Trophoblast cell (in vitro differentiated cells and primary cell): ENCODE measurements at regions not wholly inside any gene's neighbourhood (a gene's known extent, or its start where the extent isn't known, plus 50 kb on each side); places are given as distances from the start of the nearest gene placed in this dataset.

ENCODE experiments used
- DNase-seq, 2 donors: peaks; one replicate each; pipeline ENCODE4 v3.0.0-alpha.2; 2016
- H2AFZ ChIP-seq: 2 replicates; pipeline ENCODE4 v1.6.1; 2013; ENCODE audit warnings: low read length, moderate library complexity, mild to moderate bottlenecking; ENCODE audit not compliant: insufficient read depth, poor library complexity
- H2AK5ac ChIP-seq: 2 replicates; pipeline ENCODE4 v1.6.1; 2013; ENCODE audit warnings: mild to moderate bottlenecking, low read length
- H2BK120ac ChIP-seq: 2 replicates; pipeline ENCODE4 v1.6.1; 2013; ENCODE audit warnings: low read length, mild to moderate bottlenecking, moderate library complexity; ENCODE audit not compliant: insufficient read depth, poor library complexity
- H2BK12ac ChIP-seq: 2 replicates; pipeline ENCODE4 v1.6.1; 2013; ENCODE audit warnings: mild to moderate bottlenecking, low read length, moderate library complexity
- H2BK5ac ChIP-seq: 2 replicates; pipeline ENCODE4 v1.6.1; 2013; ENCODE audit warnings: low read length, low read depth, moderate library complexity, mild to moderate bottlenecking; ENCODE audit not compliant: poor library complexity
- H3K14ac ChIP-seq: 2 replicates; pipeline ENCODE4 v1.6.1; 2013; ENCODE audit warnings: mild to moderate bottlenecking, low read length
- H3K18ac ChIP-seq: 2 replicates; pipeline ENCODE4 v1.6.1; 2013; ENCODE audit warnings: mild to moderate bottlenecking, low read length
- H3K23ac ChIP-seq: 2 replicates; pipeline ENCODE4 v1.6.1; 2013; ENCODE audit warnings: low read length
- H3K27ac ChIP-seq: 2 replicates; pipeline ENCODE4 v1.5.1; 2013; ENCODE audit warnings: low read depth, mild to moderate bottlenecking, inconsistent platforms, low read length, moderate library complexity
- H3K27me3 ChIP-seq: 2 replicates; pipeline ENCODE4 v1.6.1; 2013; ENCODE audit warnings: inconsistent platforms, mild to moderate bottlenecking, low read length, moderate library complexity; ENCODE audit not compliant: insufficient read depth
- H3K36me3 ChIP-seq, 2 experiments: 1 replicate in 1 of 2; 2 replicates in 1 of 2; pipeline ENCODE4 v1.6.1; 2013; ENCODE audit warnings: low read length in 2 of 2, mild to moderate bottlenecking in 2 of 2, moderate library complexity in 1 of 2; ENCODE audit not compliant: insufficient read depth in 2 of 2, control insufficient read depth in 1 of 2
- H3K4ac ChIP-seq: 2 replicates; pipeline ENCODE4 v1.6.1; 2013; ENCODE audit warnings: low read depth, mild to moderate bottlenecking, low read length, moderate library complexity
- H3K4me1 ChIP-seq, 2 experiments: 1 replicate in 1 of 2; 2 replicates in 1 of 2; pipeline ENCODE4 v1.6.1; 2013; ENCODE audit warnings: low read length in 2 of 2, mild to moderate bottlenecking in 2 of 2, moderate library complexity in 1 of 2; ENCODE audit not compliant: insufficient read depth in 2 of 2, control insufficient read depth in 1 of 2
- H3K4me2 ChIP-seq: 2 replicates; pipeline ENCODE4 v1.6.1; 2013; ENCODE audit warnings: inconsistent platforms, mild to moderate bottlenecking, low read length, moderate library complexity
- H3K4me3 ChIP-seq: 2 replicates; pipeline ENCODE4 v1.5.1; 2013; ENCODE audit warnings: mild to moderate bottlenecking, low read depth, low read length, inconsistent platforms
- H3K79me1 ChIP-seq: one replicate; pipeline ENCODE4 v1.6.1; 2013; ENCODE audit warnings: low read length
- H3K79me2 ChIP-seq: 2 replicates; pipeline ENCODE4 v1.6.1; 2013; ENCODE audit warnings: low read length, mild to moderate bottlenecking; ENCODE audit not compliant: control insufficient read depth, insufficient read depth, poor library complexity
- H3K9ac ChIP-seq: 2 replicates; pipeline ENCODE4 v1.6.1; 2013; ENCODE audit warnings: mild to moderate bottlenecking, low read length
- H3K9me3 ChIP-seq: 2 replicates; pipeline ENCODE4 v1.6.1; 2013; ENCODE audit warnings: low read depth, mild to moderate bottlenecking, control low read depth, inconsistent platforms, low read length; ENCODE audit not compliant: insufficient read depth
- H4K12ac ChIP-seq: 2 replicates; pipeline ENCODE4 v1.6.1; 2013; ENCODE audit warnings: low read depth, mild to moderate bottlenecking, low read length, moderate library complexity
- H4K8ac ChIP-seq: 2 replicates; pipeline ENCODE4 v1.6.1; 2013; ENCODE audit warnings: low read depth, mild to moderate bottlenecking, low read length, moderate library complexity
- H4K91ac ChIP-seq: one replicate; pipeline ENCODE4 v1.6.1; 2013; ENCODE audit warnings: low read depth, mild to moderate bottlenecking, low read length, moderate library complexity
- WGBS: extraction: QIAGEN DNeasy Blood & Tissue Kit; methylation state at CpG from one replicate; pipeline ENCODE4 v1.1.7; 2013; ENCODE audit warnings: missing lambda C conversion rate; ENCODE audit not compliant: insufficient read length, insufficient coverage; ENCODE audit errors: extremely low coverage; 5-methylcytosine and 5-hydroxymethylcytosine counted together

DNA sequence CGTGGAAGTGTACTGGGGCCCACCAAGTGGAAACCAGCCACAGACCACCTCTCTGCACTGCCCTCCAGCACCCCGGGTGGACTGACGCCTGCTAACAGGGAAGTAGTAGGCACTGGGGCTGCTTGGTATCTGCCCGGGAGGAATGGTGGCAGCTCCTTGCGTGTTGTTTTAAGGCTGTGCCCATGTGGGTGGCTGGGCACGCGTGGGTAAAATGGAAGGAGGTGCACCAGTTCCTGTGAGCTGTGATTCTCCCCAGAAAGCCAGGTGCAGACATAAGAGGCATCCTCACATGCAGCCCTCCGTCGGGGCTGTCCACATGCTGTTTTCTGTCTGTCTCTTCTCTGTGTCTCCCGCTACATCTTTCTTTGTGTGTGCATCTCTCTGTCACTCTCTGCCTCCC lies 122.3 kb downstream of the ENGASE start:
- Histone ChIP-seq H4K8ac (no peak overlapping the region), H2AFZ (no peak overlapping the region), H4K12ac (no peak overlapping the region), H3K36me3 (no peaks in the 10 kb centered on the region), H3K9me3 (no peaks in the 10 kb centered on the region), H3K79me1 (no peaks in the 10 kb centered on the region), H4K91ac (no peak overlapping the region), H2BK120ac (no peak overlapping the region), H3K4me1 (no peaks in the 10 kb centered on the region), H3K4me2 (no peak overlapping the region), H3K27me3 (no peaks in the 10 kb centered on the region), H3K27ac (no peak overlapping the region), H2BK5ac (no peak overlapping the region), H3K18ac (no peak overlapping the region), H3K4me3 (peak overlapping the region; percentile 44), H3K14ac (no peak overlapping the region), H3K4ac (no peak overlapping the region), H2BK12ac (no peak overlapping the region), H3K9ac (no peak overlapping the region), H3K23ac (no peak overlapping the region), H2AK5ac (no peak overlapping the region), H3K79me2 (no peaks in the 10 kb centered on the region)
- no peak for DNase-seq
- WGBS = no CpG with 5 or more reads among the region's 10 CpGs

DNA sequence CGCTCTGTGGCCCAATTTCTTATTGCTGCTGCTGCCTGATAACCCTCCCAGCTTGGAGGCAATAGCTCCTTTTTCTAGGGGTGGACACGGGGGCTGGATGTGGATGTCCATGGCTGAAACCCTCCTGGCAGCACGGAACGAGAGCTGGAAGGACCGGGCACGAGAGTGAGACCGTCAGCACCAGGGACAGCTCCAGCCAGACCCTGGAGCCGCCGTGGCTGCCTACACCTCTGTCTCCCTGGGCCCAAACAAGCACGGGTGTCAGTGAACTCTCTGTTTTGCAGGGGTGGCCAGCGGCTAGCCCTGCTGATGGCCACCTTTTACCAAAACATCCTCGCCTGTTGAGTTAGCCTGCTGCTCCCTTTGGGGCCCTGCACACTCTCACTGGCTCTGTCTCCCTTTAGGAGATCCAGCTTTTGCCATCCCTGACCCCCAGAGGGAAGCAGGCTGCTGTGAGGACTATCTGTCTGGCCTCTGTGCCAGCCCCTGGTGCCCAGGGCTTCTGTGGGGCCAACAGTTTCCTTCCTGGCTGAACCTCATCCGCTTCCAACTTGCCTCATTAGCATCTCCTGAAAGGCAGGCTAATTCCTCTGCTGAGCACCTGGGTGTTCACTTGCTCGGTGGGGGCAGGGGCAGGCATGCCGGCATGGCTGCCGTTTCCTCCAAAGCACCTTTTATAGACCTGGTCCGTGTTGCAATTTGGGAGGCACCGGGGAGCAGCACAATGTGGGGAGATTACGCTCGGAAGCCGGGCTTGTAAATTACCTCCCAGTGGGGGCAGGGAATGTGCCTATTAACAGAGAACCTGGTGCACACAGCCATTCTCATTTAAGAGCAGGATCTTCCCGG lies 118.1 kb downstream of the ENGASE start:
- H3K27ac ChIP-seq = no peak overlapping the region
- H3K27me3 ChIP-seq = no peaks in the 10 kb centered on the region
- no CpG with 5 or more reads among the region's 22 CpGs for WGBS

DNA sequence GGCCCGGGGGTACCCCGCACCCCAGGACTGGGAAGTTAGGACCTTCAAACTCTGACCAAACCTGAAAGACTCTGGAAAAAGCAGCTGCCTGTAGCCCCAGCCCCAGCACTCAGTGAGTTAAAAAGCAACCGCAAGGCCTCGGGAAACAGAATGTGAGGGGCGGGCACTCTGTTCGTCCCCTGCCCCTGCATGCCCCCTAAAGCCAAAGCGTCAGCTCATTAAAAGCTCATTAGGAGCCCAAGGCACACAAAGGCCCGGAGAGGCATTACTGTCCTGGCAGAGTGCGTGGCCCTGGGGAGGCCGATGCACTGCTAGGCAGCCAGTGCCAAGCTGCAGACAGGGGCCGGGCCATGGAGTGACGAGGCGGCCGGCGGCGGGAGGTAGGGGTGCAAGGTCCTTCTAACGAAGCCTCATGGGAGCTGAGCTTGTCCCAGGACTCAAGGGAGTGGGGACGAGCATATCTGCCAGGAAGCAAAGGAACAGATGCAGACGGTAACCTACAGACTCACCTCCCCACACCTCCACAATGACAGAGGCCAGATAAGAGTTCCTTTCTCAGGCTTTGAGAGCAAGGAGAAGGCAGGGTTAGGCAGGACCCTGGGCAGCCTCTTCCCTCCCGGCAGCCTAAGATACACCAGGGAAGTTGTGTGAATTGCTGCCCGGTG lies 116.8 kb downstream of the ENGASE start:
- no peak overlapping the region for H3K4ac ChIP-seq
- H2BK12ac ChIP-seq = no peak overlapping the region
- no peak overlapping the region for H2AK5ac ChIP-seq
- H2BK120ac ChIP-seq = no peak overlapping the region
- no peaks in the 10 kb centered on the region for H3K36me3 ChIP-seq
- H3K9me3 ChIP-seq = no peaks in the 10 kb centered on the region
- H2AFZ ChIP-seq = no peak overlapping the region
- no CpG with 5 or more reads among the region's 21 CpGs for WGBS
- H3K27me3 ChIP-seq = no peaks in the 10 kb centered on the region
- H3K79me2 ChIP-seq = no peaks in the 10 kb centered on the region
- no peaks in the 10 kb centered on the region for H3K79me1 ChIP-seq
- H4K8ac ChIP-seq = no peak overlapping the region
- H3K14ac ChIP-seq = no peak overlapping the region
- H2BK5ac ChIP-seq = no peak overlapping the region
- no peak overlapping the region for H3K23ac ChIP-seq
- no peak overlapping the region for H3K4me3 ChIP-seq
- no peak overlapping the region for H3K27ac ChIP-seq
- no peaks in the 10 kb centered on the region for H3K4me1 ChIP-seq
- H3K9ac ChIP-seq = no peak overlapping the region
- H4K91ac ChIP-seq = no peak overlapping the region
- H3K18ac ChIP-seq = no peak overlapping the region
- H4K12ac ChIP-seq = no peak overlapping the region
- DNase-seq = no peak
- H3K4me2 ChIP-seq = no peak overlapping the region

More for the DNA sequence above, 118.1 kb downstream of the ENGASE start:
- H3K36me3 ChIP-seq = no peaks in the 10 kb centered on the region
- no peaks in the 10 kb centered on the region for H3K79me2 ChIP-seq
- H2BK120ac ChIP-seq = no peak overlapping the region
- H3K4me1 ChIP-seq = no peaks in the 10 kb centered on the region
- H4K91ac ChIP-seq = no peak overlapping the region
- H3K18ac ChIP-seq = no peak overlapping the region
- H3K79me1 ChIP-seq = no peaks in the 10 kb centered on the region
- H2AK5ac ChIP-seq = no peak overlapping the region
- no peak overlapping the region for H3K4me2 ChIP-seq
- no peak overlapping the region for H3K4me3 ChIP-seq
- no peak overlapping the region for H3K9ac ChIP-seq
- no peak overlapping the region for H3K14ac ChIP-seq
- no peak overlapping the region for H2BK5ac ChIP-seq
- H3K9me3 ChIP-seq = no peaks in the 10 kb centered on the region
- no peak overlapping the region for H2BK12ac ChIP-seq
- H3K4ac ChIP-seq = no peak overlapping the region
- H4K8ac ChIP-seq = no peak overlapping the region
- no peak overlapping the region for H2AFZ ChIP-seq
- DNase-seq = peak; percentile 4 to 53
- H3K23ac ChIP-seq = no peak overlapping the region
- H4K12ac ChIP-seq = no peak overlapping the region

DNA sequence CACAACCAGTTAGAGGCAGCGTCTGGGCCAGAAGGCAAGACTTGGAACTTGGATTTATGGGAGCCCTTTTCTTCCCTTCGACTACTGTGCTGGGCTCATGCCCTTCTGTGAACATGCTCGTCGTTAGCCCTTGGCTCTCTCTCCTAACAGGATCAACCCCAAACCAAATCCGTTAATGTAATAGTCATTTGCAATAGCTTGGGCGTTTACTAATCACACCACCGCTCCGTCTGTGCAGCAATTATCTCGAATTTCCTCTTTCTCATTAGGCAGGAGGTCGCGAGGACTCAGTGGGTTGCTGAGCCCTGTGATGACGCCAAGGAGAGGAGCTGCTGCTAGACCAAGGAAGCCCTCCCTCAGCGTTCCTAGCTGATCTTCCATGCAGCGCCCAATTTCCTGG lies 114.7 kb downstream of the ENGASE start:
- no peak overlapping the region for H3K9ac ChIP-seq

More for the DNA sequence above, 114.7 kb downstream of the ENGASE start:
- Histone ChIP-seq H4K12ac (no peak overlapping the region), H4K8ac (no peak overlapping the region), H3K27me3 (peaks cover 3% of the 10 kb centered on the region), H3K4me3 (no peak overlapping the region), H3K18ac (no peak overlapping the region), H2BK5ac (no peak overlapping the region), H4K91ac (no peak overlapping the region), H3K4ac (no peak overlapping the region), H3K4me2 (no peak overlapping the region), H3K9me3 (peaks cover 3% of the 10 kb centered on the region), H3K14ac (no peak overlapping the region), H3K79me2 (no peaks in the 10 kb centered on the region), H2BK12ac (no peak overlapping the region), H2AFZ (no peak overlapping the region), H3K27ac (no peak overlapping the region), H3K79me1 (no peaks in the 10 kb centered on the region), H3K23ac (no peak overlapping the region), H2BK120ac (no peak overlapping the region), H3K4me1 (no peaks in the 10 kb centered on the region), H3K36me3 (no peaks in the 10 kb centered on the region), H2AK5ac (no peak overlapping the region)
- no peak for DNase-seq
- no CpG with 5 or more reads among the region's 14 CpGs for WGBS
